ENCODE measurements at regions not wholly inside any gene's neighbourhood (a gene's known extent, or its start where the extent isn't known, plus 50 kb on each side); places are given as distances from the start of the nearest gene placed in this dataset.
"Not testable (repeated sequence)": the region's sequence is repeated elsewhere in the genome, so short reads cannot be mapped to it uniquely, and the experiment has no call there.

- no peaks in the 10 kb centered on the region for H3K27me3 Mint-ChIP-seq
- POLR2A ChIA-PET = interaction anchor here (0.6 kb wide), 1 partner anchor 30 kb away, joined by 4 read pairs; no protein-coding TSS in a partner anchor
- intact Hi-C loops (cut with DNase I, micrococcal nuclease) = no loop called here
Observed at GRCh38 chr1:65020774-65021173, 54.4 kb upstream of the JAK1 start.

GRCh38 chr1:65021795-65022194, 55.4 kb upstream of the JAK1 start:
- ChIA-PET POLR2A (no interaction called here), CTCF (interaction anchor here (0.7 to 0.9 kb wide), 2 partner anchors 13 to 55 kb away, joined by 3 read pairs; no protein-coding TSS in a partner anchor)
- Mint-ChIP-seq H3K27ac (no peak overlapping the region), H3K9me3 (ENCODE audit: low read depth) (no peaks in the 10 kb centered on the region), H3K36me3 (ENCODE audit: low read depth) (no peaks in the 10 kb centered on the region), H3K4me1 (peaks cover 3% of the 10 kb centered on the region), H3K4me3 (no peak overlapping the region), H3K27me3 (no peaks in the 10 kb centered on the region)
- DNase-seq (no peak), ATAC-seq (no peak)
- intact Hi-C loops (cut with DNase I, micrococcal nuclease) = no loop called here

More at GRCh38 chr1:65020774-65021173, 54.4 kb upstream of the JAK1 start:
- DNase-seq (no peak), ATAC-seq (no peak)
- Mint-ChIP-seq H3K4me3 (no peak overlapping the region), H3K36me3 (ENCODE audit: low read depth) (no peaks in the 10 kb centered on the region), H3K27ac (no peak overlapping the region), H3K4me1 (peaks cover 3% of the 10 kb centered on the region), H3K9me3 (ENCODE audit: low read depth) (no peaks in the 10 kb centered on the region)
- CTCF ChIA-PET = interaction anchor here (0.7 to 1.3 kb wide), 5 partner anchors 10 to 272 kb away, joined by 3 to 4 read pairs (median 3); no protein-coding TSS in a partner anchor

- no peak for DNase-seq
- ChIA-PET CTCF (no interaction called here), POLR2A (no interaction called here)
- H3K9me3 Mint-ChIP-seq (ENCODE audit: low read depth) = no peaks in the 10 kb centered on the region
- no peak for ATAC-seq
- no peaks in the 10 kb centered on the region for H3K27me3 Mint-ChIP-seq
- H3K36me3 Mint-ChIP-seq (ENCODE audit: low read depth) = no peaks in the 10 kb centered on the region
- H3K27ac Mint-ChIP-seq = no peak overlapping the region
- intact Hi-C loops (cut with DNase I, micrococcal nuclease) = no loop called here
- no peak overlapping the region for H3K4me3 Mint-ChIP-seq
- peaks cover 3% of the 10 kb centered on the region for H3K4me1 Mint-ChIP-seq
Observed at GRCh38 chr1:65022216-65022615, 55.9 kb upstream of the JAK1 start.

GRCh38 chr1:65025794-65026193, 59.4 kb upstream of the JAK1 start:
- ATAC-seq (no peak), DNase-seq (no peak)
- Mint-ChIP-seq H3K4me3 (no peak overlapping the region), H3K27ac (no peak overlapping the region), H3K36me3 (ENCODE audit: low read depth) (peaks cover 3% of the 10 kb centered on the region), H3K27me3 (no peaks in the 10 kb centered on the region), H3K4me1 (peaks cover 6% of the 10 kb centered on the region), H3K9me3 (ENCODE audit: low read depth) (peaks cover 3% of the 10 kb centered on the region)
- ChIA-PET POLR2A (no interaction called here), CTCF (no interaction called here)
- intact Hi-C loops (cut with DNase I, micrococcal nuclease) = no loop called here

GRCh38 chr1:65026235-65026634, 59.9 kb upstream of the JAK1 start:
- ChIA-PET CTCF (no interaction called here), POLR2A (no interaction called here)
- no peak overlapping the region for H3K4me3 Mint-ChIP-seq
- H3K27me3 Mint-ChIP-seq = no peaks in the 10 kb centered on the region
- ATAC-seq (no peak), DNase-seq (no peak)
- H3K9me3 Mint-ChIP-seq (ENCODE audit: low read depth) = peaks cover 3% of the 10 kb centered on the region
- peaks cover 6% of the 10 kb centered on the region for H3K4me1 Mint-ChIP-seq
- intact Hi-C loops (cut with DNase I, micrococcal nuclease) = no loop called here
- peaks cover 3% of the 10 kb centered on the region for H3K36me3 Mint-ChIP-seq (ENCODE audit: low read depth)
- H3K27ac Mint-ChIP-seq = no peak overlapping the region

GRCh38 chr1:65027666-65028358, 61.5 kb upstream of the JAK1 start:
- Mint-ChIP-seq H3K4me1 (peaks cover 3% of the 10 kb centered on the region), H3K27me3 (no peaks in the 10 kb centered on the region), H3K36me3 (ENCODE audit: low read depth) (peaks cover 3% of the 10 kb centered on the region), H3K9me3 (ENCODE audit: low read depth) (peaks cover 3% of the 10 kb centered on the region), H3K27ac (no peak overlapping the region), H3K4me3 (no peak overlapping the region)
- DNase-seq (no peak), ATAC-seq (no peak)
- ChIA-PET POLR2A (no interaction called here), CTCF (interaction anchor here (0.6 to 0.7 kb wide), 2 partner anchors 47 to 68 kb away, joined by 3 to 4 read pairs; no protein-coding TSS in a partner anchor)
- intact Hi-C loops (cut with DNase I, micrococcal nuclease) = no loop called here

- H3K4me3 Mint-ChIP-seq; H3K27ac Mint-ChIP-seq; H3K27me3 Mint-ChIP-seq; H3K4me1 Mint-ChIP-seq; ATAC-seq; POLR2A ChIA-PET; CTCF ChIA-PET; H3K9me3 Mint-ChIP-seq (ENCODE audit: low read depth); H3K36me3 Mint-ChIP-seq (ENCODE audit: low read depth); intact Hi-C loops (cut with DNase I, micrococcal nuclease); DNase-seq: not testable (repeated sequence)
Observed at GRCh38 chr1:65029434-65029833, 63.1 kb upstream of the JAK1 start.

GRCh38 chr1:65034879-65035278, 68.5 kb upstream of the JAK1 start:
- H3K36me3 Mint-ChIP-seq (ENCODE audit: low read depth); H3K4me1 Mint-ChIP-seq; DNase-seq; H3K4me3 Mint-ChIP-seq; ATAC-seq; intact Hi-C loops (cut with DNase I, micrococcal nuclease); H3K27me3 Mint-ChIP-seq; POLR2A ChIA-PET; H3K9me3 Mint-ChIP-seq (ENCODE audit: low read depth); H3K27ac Mint-ChIP-seq: not testable (repeated sequence)
- CTCF ChIA-PET = interaction anchor here (1.1 kb wide), 1 partner anchor 157 kb away, joined by 3 read pairs; no protein-coding TSS in a partner anchor

GRCh38 chr1:65036570-65037051, 70.3 kb upstream of the JAK1 start:
- intact Hi-C loops (cut with DNase I, micrococcal nuclease) = no loop called here
- DNase-seq = no peak
- ChIA-PET POLR2A (no interaction called here), CTCF (interaction anchor here (0.7 to 1.5 kb wide), 2 partner anchors 74 to 88 kb away, joined by 3 to 8 read pairs; no protein-coding TSS in a partner anchor)
- Mint-ChIP-seq H3K27ac (no peak overlapping the region), H3K4me3 (no peak overlapping the region), H3K4me1 (peaks cover 13% of the 10 kb centered on the region), H3K36me3 (ENCODE audit: low read depth) (no peaks in the 10 kb centered on the region), H3K27me3 (no peaks in the 10 kb centered on the region), H3K9me3 (ENCODE audit: low read depth) (no peaks in the 10 kb centered on the region)
- no peak for ATAC-seq

GRCh38 chr1:65039066-65039465, 72.7 kb upstream of the JAK1 start:
- Mint-ChIP-seq H3K27me3 (no peaks in the 10 kb centered on the region), H3K9me3 (ENCODE audit: low read depth) (no peaks in the 10 kb centered on the region), H3K27ac (no peak overlapping the region), H3K36me3 (ENCODE audit: low read depth) (no peaks in the 10 kb centered on the region), H3K4me1 (peaks cover 22% of the 10 kb centered on the region), H3K4me3 (no peak overlapping the region)
- ChIA-PET POLR2A (no interaction called here), CTCF (interaction anchor here (0.6 kb wide), 1 partner anchor 10 kb away, joined by 4 read pairs; no protein-coding TSS in a partner anchor)
- intact Hi-C loops (cut with DNase I, micrococcal nuclease) = no loop called here
- ATAC-seq = peak; percentile 30
- DNase-seq = no peak

GRCh38 chr1:65039508-65039907, 73.2 kb upstream of the JAK1 start:
- peaks cover 25% of the 10 kb centered on the region for H3K4me1 Mint-ChIP-seq
- H3K36me3 Mint-ChIP-seq (ENCODE audit: low read depth) = no peaks in the 10 kb centered on the region
- DNase-seq = no peak
- H3K4me3 Mint-ChIP-seq = no peak overlapping the region
- CTCF ChIA-PET = no interaction called here
- intact Hi-C loops (cut with DNase I, micrococcal nuclease) = no loop called here
- no peaks in the 10 kb centered on the region for H3K27me3 Mint-ChIP-seq
- no peak overlapping the region for H3K27ac Mint-ChIP-seq
- ATAC-seq = no peak
- no peaks in the 10 kb centered on the region for H3K9me3 Mint-ChIP-seq (ENCODE audit: low read depth)
- POLR2A ChIA-PET = no interaction called here

GRCh38 chr1:65042467-65042866, 76.1 kb upstream of the JAK1 start:
- no peak overlapping the region for H3K4me3 Mint-ChIP-seq
- DNase-seq (no peak), ATAC-seq (peak; percentile 74)
- POLR2A ChIA-PET = no interaction called here
- no peaks in the 10 kb centered on the region for H3K36me3 Mint-ChIP-seq (ENCODE audit: low read depth)
- H3K4me1 Mint-ChIP-seq = peaks cover 25% of the 10 kb centered on the region
- H3K9me3 Mint-ChIP-seq (ENCODE audit: low read depth) = no peaks in the 10 kb centered on the region
- CTCF ChIA-PET = interaction anchor here (1.1 to 1.3 kb wide), 2 partner anchors 21 to 32 kb away, joined by 3 to 4 read pairs; no protein-coding TSS in a partner anchor
- intact Hi-C loops (cut with DNase I, micrococcal nuclease) = loop anchor here (5.0 to 10.0 kb wide), 4 partner anchors 40 to 358 kb away; no protein-coding TSS in a partner anchor
- no peaks in the 10 kb centered on the region for H3K27me3 Mint-ChIP-seq
- no peak overlapping the region for H3K27ac Mint-ChIP-seq
